Trophoblast cell (in vitro differentiated cells and primary cell): ENCODE measurements at regions not wholly inside any gene's neighbourhood (a gene's known extent, or its start where the extent isn't known, plus 50 kb on each side); places are given as distances from the start of the nearest gene placed in this dataset.

Experiments used
- DNase-seq, 2 donors: peaks; one replicate each; pipeline ENCODE4 v3.0.0-alpha.2; 2016
- H2AFZ ChIP-seq: 2 replicates; pipeline ENCODE4 v1.6.1; 2013; ENCODE audit warnings: low read length, moderate library complexity, mild to moderate bottlenecking; ENCODE audit not compliant: insufficient read depth, poor library complexity
- H2AK5ac ChIP-seq: 2 replicates; pipeline ENCODE4 v1.6.1; 2013; ENCODE audit warnings: mild to moderate bottlenecking, low read length
- H2BK120ac ChIP-seq: 2 replicates; pipeline ENCODE4 v1.6.1; 2013; ENCODE audit warnings: low read length, mild to moderate bottlenecking, moderate library complexity; ENCODE audit not compliant: insufficient read depth, poor library complexity
- H2BK12ac ChIP-seq: 2 replicates; pipeline ENCODE4 v1.6.1; 2013; ENCODE audit warnings: mild to moderate bottlenecking, low read length, moderate library complexity
- H2BK5ac ChIP-seq: 2 replicates; pipeline ENCODE4 v1.6.1; 2013; ENCODE audit warnings: low read length, low read depth, moderate library complexity, mild to moderate bottlenecking; ENCODE audit not compliant: poor library complexity
- H3K14ac ChIP-seq: 2 replicates; pipeline ENCODE4 v1.6.1; 2013; ENCODE audit warnings: mild to moderate bottlenecking, low read length
- H3K18ac ChIP-seq: 2 replicates; pipeline ENCODE4 v1.6.1; 2013; ENCODE audit warnings: mild to moderate bottlenecking, low read length
- H3K23ac ChIP-seq: 2 replicates; pipeline ENCODE4 v1.6.1; 2013; ENCODE audit warnings: low read length
- H3K27ac ChIP-seq: 2 replicates; pipeline ENCODE4 v1.5.1; 2013; ENCODE audit warnings: low read depth, mild to moderate bottlenecking, inconsistent platforms, low read length, moderate library complexity
- H3K27me3 ChIP-seq: 2 replicates; pipeline ENCODE4 v1.6.1; 2013; ENCODE audit warnings: inconsistent platforms, mild to moderate bottlenecking, low read length, moderate library complexity; ENCODE audit not compliant: insufficient read depth
- H3K36me3 ChIP-seq, 2 experiments: 1 replicate in 1 of 2; 2 replicates in 1 of 2; pipeline ENCODE4 v1.6.1; 2013; ENCODE audit warnings: low read length in 2 of 2, mild to moderate bottlenecking in 2 of 2, moderate library complexity in 1 of 2; ENCODE audit not compliant: insufficient read depth in 2 of 2, control insufficient read depth in 1 of 2
- H3K4ac ChIP-seq: 2 replicates; pipeline ENCODE4 v1.6.1; 2013; ENCODE audit warnings: low read depth, mild to moderate bottlenecking, low read length, moderate library complexity
- H3K4me1 ChIP-seq, 2 experiments: 1 replicate in 1 of 2; 2 replicates in 1 of 2; pipeline ENCODE4 v1.6.1; 2013; ENCODE audit warnings: low read length in 2 of 2, mild to moderate bottlenecking in 2 of 2, moderate library complexity in 1 of 2; ENCODE audit not compliant: insufficient read depth in 2 of 2, control insufficient read depth in 1 of 2
- H3K4me2 ChIP-seq: 2 replicates; pipeline ENCODE4 v1.6.1; 2013; ENCODE audit warnings: inconsistent platforms, mild to moderate bottlenecking, low read length, moderate library complexity
- H3K4me3 ChIP-seq: 2 replicates; pipeline ENCODE4 v1.5.1; 2013; ENCODE audit warnings: mild to moderate bottlenecking, low read depth, low read length, inconsistent platforms
- H3K79me1 ChIP-seq: one replicate; pipeline ENCODE4 v1.6.1; 2013; ENCODE audit warnings: low read length
- H3K79me2 ChIP-seq: 2 replicates; pipeline ENCODE4 v1.6.1; 2013; ENCODE audit warnings: low read length, mild to moderate bottlenecking; ENCODE audit not compliant: control insufficient read depth, insufficient read depth, poor library complexity
- H3K9ac ChIP-seq: 2 replicates; pipeline ENCODE4 v1.6.1; 2013; ENCODE audit warnings: mild to moderate bottlenecking, low read length
- H3K9me3 ChIP-seq: 2 replicates; pipeline ENCODE4 v1.6.1; 2013; ENCODE audit warnings: low read depth, mild to moderate bottlenecking, control low read depth, inconsistent platforms, low read length; ENCODE audit not compliant: insufficient read depth
- H4K12ac ChIP-seq: 2 replicates; pipeline ENCODE4 v1.6.1; 2013; ENCODE audit warnings: low read depth, mild to moderate bottlenecking, low read length, moderate library complexity
- H4K8ac ChIP-seq: 2 replicates; pipeline ENCODE4 v1.6.1; 2013; ENCODE audit warnings: low read depth, mild to moderate bottlenecking, low read length, moderate library complexity
- H4K91ac ChIP-seq: one replicate; pipeline ENCODE4 v1.6.1; 2013; ENCODE audit warnings: low read depth, mild to moderate bottlenecking, low read length, moderate library complexity
- WGBS: extraction: QIAGEN DNeasy Blood & Tissue Kit; methylation state at CpG from one replicate; pipeline ENCODE4 v1.1.7; 2013; ENCODE audit warnings: missing lambda C conversion rate; ENCODE audit not compliant: insufficient read length, insufficient coverage; ENCODE audit errors: extremely low coverage; 5-methylcytosine and 5-hydroxymethylcytosine counted together

- H2BK12ac ChIP-seq: peak overlapping the region; percentile 12
- no peak overlapping the region for H4K12ac ChIP-seq
- no CpG with 5 or more reads among the region's 7 CpGs for WGBS
- no peak overlapping the region for H4K8ac ChIP-seq
- no peaks in the 10 kb centered on the region for H3K79me2 ChIP-seq
- H3K27me3 ChIP-seq: no peaks in the 10 kb centered on the region
- H3K23ac ChIP-seq: no peak overlapping the region
- no peak overlapping the region for H3K14ac ChIP-seq
- peak overlapping the region; percentile 23 for H2BK5ac ChIP-seq
- H3K36me3 ChIP-seq: peaks cover 0 to 2% of the 10 kb centered on the region in 2 experiments
- DNase-seq: peak; percentile 16 to 76
- peaks cover 10% of the 10 kb centered on the region for H3K79me1 ChIP-seq
- no peak overlapping the region for H3K18ac ChIP-seq
- H2AK5ac ChIP-seq: no peak overlapping the region
- no peaks in the 10 kb centered on the region for H3K9me3 ChIP-seq
- H3K4ac ChIP-seq: no peak overlapping the region
- no peak overlapping the region for H3K4me3 ChIP-seq
- no peak overlapping the region for H3K27ac ChIP-seq
- H3K4me2 ChIP-seq: no peak overlapping the region
- no peak overlapping the region for H3K9ac ChIP-seq
- peak overlapping the region; percentile 27 for H2AFZ ChIP-seq
- H3K4me1 ChIP-seq: peaks cover 2 to 10% of the 10 kb centered on the region in 2 experiments
- no peak overlapping the region for H2BK120ac ChIP-seq
- H4K91ac ChIP-seq: no peak overlapping the region
These were observed 542.9 kb upstream of the JAG1 start for GRCh38 chr20:11216451-11217314.

DNA sequence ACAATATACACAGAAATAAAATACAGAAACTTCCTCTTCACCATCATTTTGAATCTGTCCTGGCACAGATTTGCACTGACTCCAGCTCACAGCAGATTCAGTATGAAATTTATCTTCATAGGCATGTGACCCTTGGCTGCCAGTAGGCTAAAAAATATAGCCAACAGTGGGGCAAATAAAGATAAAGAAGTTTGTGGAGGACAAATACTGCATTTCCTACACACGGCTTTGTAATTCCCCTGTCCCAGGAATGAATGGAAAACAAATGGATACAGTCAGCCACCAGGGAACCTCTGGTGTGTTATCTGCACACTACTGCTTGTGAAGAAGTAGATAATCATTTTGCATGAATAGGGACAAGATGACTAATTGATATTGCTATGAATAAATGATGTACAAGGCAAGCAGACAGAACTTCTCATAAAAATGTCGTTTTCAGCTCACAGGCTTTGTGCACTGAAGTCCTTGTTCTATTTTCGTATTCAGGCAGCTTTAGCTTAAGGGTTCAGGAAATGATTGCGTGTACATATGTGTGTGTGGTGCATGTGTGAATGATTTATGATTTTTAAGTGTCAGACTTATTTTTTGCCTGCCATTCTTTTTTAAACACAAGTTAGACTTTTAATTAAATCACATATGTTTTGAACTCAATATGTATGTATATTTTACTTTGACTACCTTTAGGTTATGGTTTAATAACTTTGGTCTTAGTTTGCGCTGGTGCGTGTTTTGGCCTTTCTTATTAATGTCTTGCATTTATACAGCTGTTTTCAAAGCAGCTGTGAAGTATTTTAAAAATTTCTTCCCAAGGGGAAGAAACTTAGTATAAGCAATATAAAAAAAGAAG is 543.8 kb upstream of the JAG1 start:
- Histone ChIP-seq H3K14ac (no peak overlapping the region), H3K9ac (no peak overlapping the region), H3K18ac (no peak overlapping the region), H3K4me1 (peaks cover 2 to 10% of the 10 kb centered on the region in 2 experiments), H3K23ac (no peak overlapping the region), H2BK5ac (no peak overlapping the region), H3K27me3 (no peaks in the 10 kb centered on the region), H3K79me2 (no peaks in the 10 kb centered on the region), H2BK120ac (no peak overlapping the region), H3K27ac (no peak overlapping the region), H3K4me3 (no peak overlapping the region), H3K36me3 (peaks cover 0 to 2% of the 10 kb centered on the region in 2 experiments), H2AFZ (no peak overlapping the region), H3K79me1 (peaks cover 10% of the 10 kb centered on the region), H2BK12ac (no peak overlapping the region), H4K8ac (no peak overlapping the region), H4K12ac (no peak overlapping the region), H3K9me3 (no peaks in the 10 kb centered on the region), H2AK5ac (no peak overlapping the region), H3K4me2 (no peak overlapping the region), H4K91ac (no peak overlapping the region), H3K4ac (no peak overlapping the region)
- no CpG with 5 or more reads among the region's 6 CpGs for WGBS
- no peak for DNase-seq

- Histone ChIP-seq H3K27me3 (no peaks in the 10 kb centered on the region), H3K4ac (no peak overlapping the region), H3K79me2 (no peaks in the 10 kb centered on the region), H3K27ac (no peak overlapping the region), H3K18ac (no peak overlapping the region), H3K4me1 (peaks cover 2 to 8% of the 10 kb centered on the region in 2 experiments), H3K14ac (no peak overlapping the region), H2AFZ (no peak overlapping the region), H2BK5ac (no peak overlapping the region), H4K8ac (no peak overlapping the region), H2AK5ac (no peak overlapping the region), H2BK12ac (no peak overlapping the region), H3K4me3 (no peak overlapping the region), H3K23ac (no peak overlapping the region), H3K9ac (no peak overlapping the region), H3K79me1 (peaks cover 10% of the 10 kb centered on the region), H4K91ac (no peak overlapping the region), H3K4me2 (no peak overlapping the region), H3K36me3 (peaks cover 0 to 2% of the 10 kb centered on the region in 2 experiments), H2BK120ac (no peak overlapping the region), H3K9me3 (no peaks in the 10 kb centered on the region), H4K12ac (no peak overlapping the region)
- no peak for DNase-seq
- WGBS: no CpG with 5 or more reads among the region's 2 CpGs
These were observed 544.4 kb upstream of the JAG1 start for GRCh38 chr20:11218173-11218680.

DNA sequence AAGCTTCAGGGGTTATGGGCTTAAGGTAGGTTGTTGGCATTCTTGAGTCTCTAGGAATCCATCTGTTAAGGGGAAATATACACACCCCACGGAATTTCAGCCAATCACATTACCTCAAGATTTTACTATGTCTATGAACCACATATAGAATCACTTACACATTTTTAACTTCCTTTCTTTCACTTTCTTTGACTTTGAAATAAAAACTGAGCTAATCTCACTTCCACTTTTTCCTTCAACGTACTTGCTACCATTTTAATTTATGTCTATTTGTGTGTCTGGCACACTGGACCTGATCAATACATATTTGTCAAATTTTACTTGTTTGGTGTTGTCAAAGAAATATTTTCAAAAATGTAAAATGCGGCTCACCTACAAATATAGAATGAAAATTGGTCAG is 545.4 kb upstream of the JAG1 start:
- Histone ChIP-seq H3K27me3 (no peaks in the 10 kb centered on the region), H3K4me1 (peaks cover 2 to 8% of the 10 kb centered on the region in 2 experiments), H3K9ac (no peak overlapping the region), H4K12ac (no peak overlapping the region), H3K79me2 (no peaks in the 10 kb centered on the region), H4K8ac (no peak overlapping the region), H3K9me3 (no peaks in the 10 kb centered on the region), H3K4me2 (no peak overlapping the region), H3K18ac (no peak overlapping the region), H2BK5ac (no peak overlapping the region), H3K36me3 (peaks cover 0 to 2% of the 10 kb centered on the region in 2 experiments), H2AK5ac (no peak overlapping the region), H2BK12ac (no peak overlapping the region), H3K14ac (no peak overlapping the region), H3K4ac (no peak overlapping the region), H3K23ac (no peak overlapping the region), H3K79me1 (peaks cover 10% of the 10 kb centered on the region), H3K4me3 (no peak overlapping the region), H2AFZ (no peak overlapping the region), H4K91ac (no peak overlapping the region), H3K27ac (no peak overlapping the region), H2BK120ac (no peak overlapping the region)
- WGBS: no CpG with 5 or more reads among the region's 3 CpGs
- DNase-seq: no peak
